ENCODE measurements at regions not wholly inside any gene's neighbourhood (a gene's known extent, or its start where the extent isn't known, plus 50 kb on each side); places are given as distances from the start of the nearest gene placed in this dataset.
"Not testable (repeated sequence)": the region's sequence is repeated elsewhere in the genome, so short reads cannot be mapped to it uniquely, and the experiment has no call there.

DNA sequence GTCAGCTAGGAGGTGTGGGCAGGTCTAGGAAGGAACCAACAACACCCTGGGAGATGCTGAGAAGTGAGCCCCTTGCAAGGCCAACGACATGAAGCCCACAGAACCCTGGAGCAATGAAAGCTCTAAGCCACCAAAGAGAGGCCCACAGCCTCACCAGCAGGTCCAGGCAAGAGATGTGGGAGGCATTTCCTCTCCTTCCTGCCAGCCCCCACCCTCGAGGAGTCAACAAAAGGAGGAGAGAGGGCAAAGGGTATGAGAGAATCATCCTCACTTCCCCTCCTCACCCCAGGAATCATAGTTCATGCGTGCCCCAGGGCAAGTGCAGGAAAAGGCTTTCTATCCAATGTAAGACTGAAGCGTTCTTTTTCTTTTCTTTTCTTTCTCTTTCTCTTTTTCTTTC is 195.8 kb downstream of the SHQ1 start:
- Histone ChIP-seq H4K8ac (ENCODE audit: low read depth, low read length) (no peak overlapping the region), H3K27ac (ENCODE audit: low read depth, low read length) (no peak overlapping the region), H3K79me2 (ENCODE audit: control insufficient read depth, insufficient read depth, low read length) (no peaks in the 10 kb centered on the region), H3K36me3 (ENCODE audit: control insufficient read depth, insufficient read depth, low read length) (no peaks in the 10 kb centered on the region), H3K79me1 (ENCODE audit: low read length) (no peaks in the 10 kb centered on the region), H4K5ac (ENCODE audit: low read length) (no peak overlapping the region), H3K27me3 (ENCODE audit: insufficient read depth, low read length, poor library complexity) (no peaks in the 10 kb centered on the region), H3K23ac (ENCODE audit: low read length) (no peak overlapping the region), H3K18ac (ENCODE audit: low read length) (no peak overlapping the region), H3K4me1 (ENCODE audit: control insufficient read depth, low read depth, low read length) (no peaks in the 10 kb centered on the region), H3K4me2 (ENCODE audit: low read length) (no peak overlapping the region), H2BK5ac (ENCODE audit: low read length) (no peak overlapping the region), H3K56ac (ENCODE audit: low read length) (no peak overlapping the region), H3K9ac (ENCODE audit: low read length) (no peak overlapping the region), H2AK5ac (ENCODE audit: low read length) (no peak overlapping the region), H2BK15ac (replicated peaks; ENCODE audit: low read depth) (no peak overlapping the region), H3K4me3 (ENCODE audit: low read length) (no peak overlapping the region), H3K4ac (ENCODE audit: low read depth, low read length) (no peak overlapping the region), H2BK120ac (ENCODE audit: low read depth, low read length) (no peak overlapping the region)
- DNase-seq = peak; percentile 50
- WGBS (ENCODE audit: extremely low coverage, insufficient coverage, low lambda C conversion rate) = no CpG with 5 or more reads among the region's 4 CpGs

DNA sequence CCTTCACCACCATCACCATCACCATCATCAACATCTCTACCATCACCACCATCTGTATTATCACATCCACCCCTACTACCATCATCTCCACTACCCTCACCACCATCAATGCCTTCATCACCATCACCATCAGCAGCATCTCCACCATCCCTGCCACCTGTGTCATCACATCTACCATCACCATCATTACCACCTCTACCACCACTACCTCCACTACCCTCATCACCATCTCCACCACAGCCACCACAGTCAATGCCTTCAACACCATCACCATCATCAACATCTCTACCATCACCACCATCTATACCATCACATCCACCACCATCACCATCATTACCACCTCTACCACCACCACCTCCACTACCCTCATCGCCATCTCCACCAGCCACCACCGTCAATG is 196.7 kb downstream of the SHQ1 start:
- H2BK120ac ChIP-seq (ENCODE audit: low read depth, low read length) = no peak overlapping the region
- H2BK5ac ChIP-seq (ENCODE audit: low read length) = no peak overlapping the region
- H3K18ac ChIP-seq (ENCODE audit: low read length) = no peak overlapping the region
- no peak overlapping the region for H3K4me3 ChIP-seq (ENCODE audit: low read length)
- no peaks in the 10 kb centered on the region for H3K4me1 ChIP-seq (ENCODE audit: control insufficient read depth, low read depth, low read length)
- DNase-seq = no peak
- no peak overlapping the region for H3K27ac ChIP-seq (ENCODE audit: low read depth, low read length)
- no peak overlapping the region for H2AK5ac ChIP-seq (ENCODE audit: low read length)
- H3K4ac ChIP-seq (ENCODE audit: low read depth, low read length) = no peak overlapping the region
- H3K9ac ChIP-seq (ENCODE audit: low read length) = no peak overlapping the region
- H3K23ac ChIP-seq (ENCODE audit: low read length) = no peak overlapping the region
- H2BK15ac ChIP-seq (replicated peaks; ENCODE audit: low read depth) = no peak overlapping the region
- WGBS (ENCODE audit: extremely low coverage, insufficient coverage, low lambda C conversion rate) = no CpG with 5 or more reads among the region's 2 CpGs
- H4K8ac ChIP-seq (ENCODE audit: low read depth, low read length) = no peak overlapping the region
- H4K5ac ChIP-seq (ENCODE audit: low read length) = no peak overlapping the region
- no peaks in the 10 kb centered on the region for H3K36me3 ChIP-seq (ENCODE audit: control insufficient read depth, insufficient read depth, low read length)
- H3K27me3 ChIP-seq (ENCODE audit: insufficient read depth, low read length, poor library complexity) = no peaks in the 10 kb centered on the region
- no peak overlapping the region for H3K4me2 ChIP-seq (ENCODE audit: low read length)
- no peaks in the 10 kb centered on the region for H3K79me1 ChIP-seq (ENCODE audit: low read length)
- H3K79me2 ChIP-seq (ENCODE audit: control insufficient read depth, insufficient read depth, low read length) = no peaks in the 10 kb centered on the region
- no peak overlapping the region for H3K56ac ChIP-seq (ENCODE audit: low read length)

DNA sequence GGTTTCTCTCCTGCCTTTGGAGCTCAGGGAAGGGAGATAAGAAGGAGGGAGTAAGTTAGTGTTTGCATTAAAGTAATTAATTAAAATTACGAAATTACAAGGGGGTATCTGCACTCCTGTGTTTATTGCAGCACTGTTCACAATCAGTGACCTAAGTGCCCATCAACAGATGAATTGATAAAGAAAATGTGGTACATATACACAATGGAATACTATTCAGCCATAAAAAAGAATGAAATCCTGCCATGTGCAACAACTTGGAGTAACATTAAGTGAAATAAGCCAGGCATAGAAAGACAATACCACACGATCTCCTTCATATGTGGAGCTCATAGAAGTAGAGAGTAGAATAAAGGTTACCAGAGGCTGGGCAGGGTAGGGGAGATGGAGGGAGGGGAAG is 202.0 kb downstream of the SHQ1 start:
- H3K18ac ChIP-seq (ENCODE audit: low read length) = no peak overlapping the region
- no peaks in the 10 kb centered on the region for H3K79me1 ChIP-seq (ENCODE audit: low read length)
- DNase-seq = no peak
- H2BK15ac ChIP-seq (replicated peaks; ENCODE audit: low read depth) = no peak overlapping the region
- H2AK5ac ChIP-seq (ENCODE audit: low read length) = no peak overlapping the region
- no peak overlapping the region for H3K4me3 ChIP-seq (ENCODE audit: low read length)
- no peak overlapping the region for H4K5ac ChIP-seq (ENCODE audit: low read length)
- no peak overlapping the region for H3K23ac ChIP-seq (ENCODE audit: low read length)
- H3K27ac ChIP-seq (ENCODE audit: low read depth, low read length) = no peak overlapping the region
- H3K36me3 ChIP-seq (ENCODE audit: control insufficient read depth, insufficient read depth, low read length) = no peaks in the 10 kb centered on the region
- no CpG with 5 or more reads among the region's 2 CpGs for WGBS (ENCODE audit: extremely low coverage, insufficient coverage, low lambda C conversion rate)
- no peak overlapping the region for H3K56ac ChIP-seq (ENCODE audit: low read length)
- H3K4me2 ChIP-seq (ENCODE audit: low read length) = no peak overlapping the region
- no peaks in the 10 kb centered on the region for H3K4me1 ChIP-seq (ENCODE audit: control insufficient read depth, low read depth, low read length)
- no peak overlapping the region for H4K8ac ChIP-seq (ENCODE audit: low read depth, low read length)
- no peak overlapping the region for H3K4ac ChIP-seq (ENCODE audit: low read depth, low read length)
- no peak overlapping the region for H3K9ac ChIP-seq (ENCODE audit: low read length)
- no peak overlapping the region for H2BK120ac ChIP-seq (ENCODE audit: low read depth, low read length)
- no peak overlapping the region for H2BK5ac ChIP-seq (ENCODE audit: low read length)
- H3K79me2 ChIP-seq (ENCODE audit: control insufficient read depth, insufficient read depth, low read length) = no peaks in the 10 kb centered on the region
- H3K27me3 ChIP-seq (ENCODE audit: insufficient read depth, low read length, poor library complexity) = no peaks in the 10 kb centered on the region

DNA sequence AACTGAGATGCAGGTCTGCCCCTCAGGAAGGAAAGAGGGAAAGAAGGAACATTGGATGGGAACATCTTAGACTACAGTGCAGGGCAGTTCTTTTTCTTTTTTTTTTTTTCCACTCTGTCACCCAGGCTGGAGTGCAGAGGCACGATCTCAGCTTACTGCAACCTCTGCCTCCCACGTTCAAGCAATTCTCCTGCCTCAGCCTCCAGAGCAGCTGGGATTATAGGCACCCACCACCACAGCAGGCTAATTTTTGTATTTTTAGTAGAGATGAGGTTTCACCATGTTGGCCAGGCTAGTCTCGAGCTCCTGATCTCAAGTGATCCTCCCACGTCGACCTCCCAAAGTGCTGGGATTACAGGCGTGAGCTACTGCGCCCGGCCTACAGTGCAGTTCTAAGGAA is 204.6 kb downstream of the SHQ1 start:
- H2BK15ac ChIP-seq (replicated peaks; ENCODE audit: low read depth); H3K4me2 ChIP-seq (ENCODE audit: low read length); H3K27ac ChIP-seq (ENCODE audit: low read depth, low read length); H2AK5ac ChIP-seq (ENCODE audit: low read length); H4K5ac ChIP-seq (ENCODE audit: low read length); H3K23ac ChIP-seq (ENCODE audit: low read length); H3K4me3 ChIP-seq (ENCODE audit: low read length); H3K18ac ChIP-seq (ENCODE audit: low read length); H3K27me3 ChIP-seq (ENCODE audit: insufficient read depth, low read length, poor library complexity); H4K8ac ChIP-seq (ENCODE audit: low read depth, low read length); H2BK5ac ChIP-seq (ENCODE audit: low read length); DNase-seq; H3K4me1 ChIP-seq (ENCODE audit: control insufficient read depth, low read depth, low read length); H3K36me3 ChIP-seq (ENCODE audit: control insufficient read depth, insufficient read depth, low read length); H3K9ac ChIP-seq (ENCODE audit: low read length); H3K79me1 ChIP-seq (ENCODE audit: low read length); H2BK120ac ChIP-seq (ENCODE audit: low read depth, low read length); H3K56ac ChIP-seq (ENCODE audit: low read length); H3K79me2 ChIP-seq (ENCODE audit: control insufficient read depth, insufficient read depth, low read length); H3K4ac ChIP-seq (ENCODE audit: low read depth, low read length): not testable (repeated sequence)
- no CpG with 5 or more reads among the region's 8 CpGs for WGBS (ENCODE audit: extremely low coverage, insufficient coverage, low lambda C conversion rate)

DNA sequence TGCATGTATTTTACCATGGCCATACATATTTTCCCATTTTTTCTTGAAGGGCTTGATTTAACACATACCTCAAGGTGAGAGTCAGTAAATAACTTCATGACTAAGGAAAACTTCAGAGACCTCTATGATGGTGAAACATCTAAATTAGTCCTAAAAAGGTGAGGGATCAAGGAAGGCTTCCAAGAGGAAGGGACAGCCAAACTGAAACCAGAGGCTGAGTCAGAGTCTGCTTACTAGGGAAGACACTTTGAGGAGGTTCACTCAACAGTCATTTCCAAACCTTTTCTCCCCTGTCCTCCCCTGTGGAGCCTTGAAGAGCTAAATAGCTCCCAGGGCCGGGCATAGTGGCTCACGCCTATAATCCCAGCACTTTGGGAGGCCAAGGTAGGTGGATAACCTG is 206.6 kb downstream of the SHQ1 start:
- H3K27me3 ChIP-seq (ENCODE audit: insufficient read depth, low read length, poor library complexity) = no peaks in the 10 kb centered on the region
- no peak overlapping the region for H3K56ac ChIP-seq (ENCODE audit: low read length)
- no peak overlapping the region for H3K4ac ChIP-seq (ENCODE audit: low read depth, low read length)
- H4K8ac ChIP-seq (ENCODE audit: low read depth, low read length) = no peak overlapping the region
- no peaks in the 10 kb centered on the region for H3K36me3 ChIP-seq (ENCODE audit: control insufficient read depth, insufficient read depth, low read length)
- no peaks in the 10 kb centered on the region for H3K79me2 ChIP-seq (ENCODE audit: control insufficient read depth, insufficient read depth, low read length)
- H2BK120ac ChIP-seq (ENCODE audit: low read depth, low read length) = no peak overlapping the region
- H4K5ac ChIP-seq (ENCODE audit: low read length) = no peak overlapping the region
- H3K18ac ChIP-seq (ENCODE audit: low read length) = no peak overlapping the region
- no peaks in the 10 kb centered on the region for H3K79me1 ChIP-seq (ENCODE audit: low read length)
- no peak overlapping the region for H3K9ac ChIP-seq (ENCODE audit: low read length)
- no peak overlapping the region for H3K4me2 ChIP-seq (ENCODE audit: low read length)
- no peak overlapping the region for H2BK5ac ChIP-seq (ENCODE audit: low read length)
- no CpG with 5 or more reads among the region's 2 CpGs for WGBS (ENCODE audit: extremely low coverage, insufficient coverage, low lambda C conversion rate)
- no peak overlapping the region for H3K27ac ChIP-seq (ENCODE audit: low read depth, low read length)
- no peak overlapping the region for H3K4me3 ChIP-seq (ENCODE audit: low read length)
- no peak overlapping the region for H2BK15ac ChIP-seq (replicated peaks; ENCODE audit: low read depth)
- peak; percentile 58 for DNase-seq
- H2AK5ac ChIP-seq (ENCODE audit: low read length) = no peak overlapping the region
- H3K23ac ChIP-seq (ENCODE audit: low read length) = no peak overlapping the region
- no peaks in the 10 kb centered on the region for H3K4me1 ChIP-seq (ENCODE audit: control insufficient read depth, low read depth, low read length)

DNA sequence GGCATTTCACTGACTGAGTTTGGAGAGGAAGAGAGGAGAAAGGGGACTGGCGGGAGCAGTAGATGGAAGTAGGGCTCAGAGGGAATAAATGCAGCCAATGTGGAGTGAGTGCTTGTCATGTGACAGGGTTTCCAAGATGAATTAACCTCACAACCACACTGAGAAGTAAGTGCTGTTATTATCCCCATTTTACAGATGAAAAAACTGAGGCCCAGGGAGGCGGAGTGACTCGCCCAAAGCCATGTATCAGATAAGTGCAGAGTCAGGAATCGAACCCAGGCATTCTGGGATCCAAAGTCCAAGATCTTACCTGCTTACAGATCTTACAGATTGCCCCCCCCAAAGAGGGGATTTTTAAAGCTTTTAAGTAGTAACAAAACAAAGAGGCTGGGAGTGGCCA is 207.2 kb downstream of the SHQ1 start:
- H3K27me3 ChIP-seq (ENCODE audit: insufficient read depth, low read length, poor library complexity) = no peaks in the 10 kb centered on the region
- H3K36me3 ChIP-seq (ENCODE audit: control insufficient read depth, insufficient read depth, low read length) = no peaks in the 10 kb centered on the region
- no peak for DNase-seq
- H2BK15ac ChIP-seq (replicated peaks; ENCODE audit: low read depth) = no peak overlapping the region
- H3K9ac ChIP-seq (ENCODE audit: low read length) = no peak overlapping the region
- no CpG with 5 or more reads among the region's 4 CpGs for WGBS (ENCODE audit: extremely low coverage, insufficient coverage, low lambda C conversion rate)
- no peak overlapping the region for H4K5ac ChIP-seq (ENCODE audit: low read length)
- H3K4me1 ChIP-seq (ENCODE audit: control insufficient read depth, low read depth, low read length) = no peaks in the 10 kb centered on the region
- no peak overlapping the region for H3K23ac ChIP-seq (ENCODE audit: low read length)
- no peak overlapping the region for H2AK5ac ChIP-seq (ENCODE audit: low read length)
- H2BK5ac ChIP-seq (ENCODE audit: low read length) = no peak overlapping the region
- H2BK120ac ChIP-seq (ENCODE audit: low read depth, low read length) = no peak overlapping the region
- H3K4me3 ChIP-seq (ENCODE audit: low read length) = no peak overlapping the region
- H3K18ac ChIP-seq (ENCODE audit: low read length) = no peak overlapping the region
- H3K56ac ChIP-seq (ENCODE audit: low read length) = no peak overlapping the region
- H3K4ac ChIP-seq (ENCODE audit: low read depth, low read length) = no peak overlapping the region
- H3K4me2 ChIP-seq (ENCODE audit: low read length) = no peak overlapping the region
- H3K79me1 ChIP-seq (ENCODE audit: low read length) = no peaks in the 10 kb centered on the region
- no peak overlapping the region for H3K27ac ChIP-seq (ENCODE audit: low read depth, low read length)
- H3K79me2 ChIP-seq (ENCODE audit: control insufficient read depth, insufficient read depth, low read length) = no peaks in the 10 kb centered on the region
- H4K8ac ChIP-seq (ENCODE audit: low read depth, low read length) = no peak overlapping the region

All from mesendoderm (in vitro differentiated cells).